H9 (cell line): ENCODE measurements at regions not wholly inside any gene's neighbourhood (a gene's known extent, or its start where the extent isn't known, plus 50 kb on each side); places are given as distances from the start of the nearest gene placed in this dataset.

Source experiments
- DNase-seq: peaks from one replicate; pipeline ENCODE4 v3.0.0-alpha.2; 2017
- H2AFZ ChIP-seq: one replicate; pipeline ENCODE4 v1.6.1; 2013; ENCODE audit warnings: mild to moderate bottlenecking, low read length, control low read depth, moderate library complexity
- H2AK5ac ChIP-seq: 2 replicates; pipeline ENCODE4 v1.6.1; 2013; ENCODE audit warnings: low read length, control low read depth, mixed read lengths; ENCODE audit not compliant: insufficient read length
- H2BK120ac ChIP-seq: one replicate; pipeline ENCODE4 v1.6.1; 2013; ENCODE audit warnings: low read depth, mild to moderate bottlenecking, low read length, control low read depth, inconsistent platforms; ENCODE audit not compliant: poor library complexity, severe bottlenecking
- H2BK12ac ChIP-seq: 2 replicates; pipeline ENCODE4 v1.6.1; 2013; ENCODE audit warnings: low read length, control low read depth, mixed read lengths, low read depth; ENCODE audit not compliant: insufficient read length
- H2BK15ac ChIP-seq: 2 replicates; pipeline ENCODE4 v1.6.1; 2013; ENCODE audit warnings: low read depth, low read length, control low read depth
- H2BK20ac ChIP-seq: one replicate; pipeline ENCODE4 v1.6.1; 2013; ENCODE audit warnings: low read depth, mild to moderate bottlenecking, low read length, control low read depth, inconsistent platforms; ENCODE audit not compliant: poor library complexity, severe bottlenecking
- H2BK5ac ChIP-seq: 2 replicates; pipeline ENCODE4 v1.6.1; 2013; ENCODE audit warnings: low read length, control low read depth, mixed read lengths; ENCODE audit not compliant: insufficient read length
- H3K14ac ChIP-seq: 2 replicates; pipeline ENCODE4 v1.6.1; 2013; ENCODE audit warnings: low read length, control low read depth; ENCODE audit not compliant: insufficient read depth
- H3K18ac ChIP-seq: 2 replicates; pipeline ENCODE4 v1.6.1; 2013; ENCODE audit warnings: low read depth, mild to moderate bottlenecking, mixed read lengths, low read length, control low read depth; ENCODE audit not compliant: insufficient read length
- H3K23ac ChIP-seq: 2 replicates; pipeline ENCODE4 v1.6.1; 2013; ENCODE audit warnings: low read length, control low read depth, mixed read lengths, low read depth; ENCODE audit not compliant: insufficient read length
- H3K23me2 ChIP-seq: 2 replicates; pipeline ENCODE4 v1.6.1; 2013; ENCODE audit warnings: low read depth, mild to moderate bottlenecking, mixed read lengths, low read length, control low read depth; ENCODE audit not compliant: insufficient read length, poor library complexity, severe bottlenecking
- H3K27ac ChIP-seq: 2 replicates; pipeline ENCODE4 v1.5.1; 2013; ENCODE audit warnings: low read length, control low read depth, mixed read lengths, low read depth; ENCODE audit not compliant: insufficient read length
- H3K27me3 ChIP-seq: 2 replicates; pipeline ENCODE4 v1.6.1; 2013; ENCODE audit warnings: low read length, control low read depth, inconsistent platforms; ENCODE audit not compliant: insufficient read depth
- H3K4ac ChIP-seq: 2 replicates; pipeline ENCODE4 v1.6.1; 2013; ENCODE audit warnings: low read depth, mild to moderate bottlenecking, control low read depth, inconsistent platforms, low read length, moderate library complexity
- H3K4me1 ChIP-seq: 2 replicates; pipeline ENCODE4 v1.6.1; 2013; ENCODE audit warnings: low read length, control low read depth, inconsistent platforms; ENCODE audit not compliant: insufficient read depth
- H3K4me2 ChIP-seq: 2 replicates; pipeline ENCODE4 v1.6.1; 2013; ENCODE audit warnings: low read length, control low read depth, mixed read lengths; ENCODE audit not compliant: insufficient read length, insufficient read depth
- H3K56ac ChIP-seq: 2 replicates; pipeline ENCODE4 v1.6.1; 2013; ENCODE audit warnings: low read depth, mild to moderate bottlenecking, mixed read lengths, low read length, control low read depth; ENCODE audit not compliant: insufficient read length
- H3K79me1 ChIP-seq: 2 replicates; pipeline ENCODE4 v1.6.1; 2013; ENCODE audit warnings: low read depth, mild to moderate bottlenecking, moderate library complexity, low read length, control low read depth, inconsistent platforms; ENCODE audit not compliant: insufficient read depth, poor library complexity, severe bottlenecking
- H3K79me2 ChIP-seq: 2 replicates; pipeline ENCODE4 v1.6.1; 2013; ENCODE audit warnings: low read length, control low read depth, inconsistent platforms; ENCODE audit not compliant: insufficient read depth
- H3K9ac ChIP-seq: 2 replicates; pipeline ENCODE4 v1.6.1; 2013; ENCODE audit warnings: low read length, control low read depth, mixed read lengths; ENCODE audit not compliant: insufficient read length; ENCODE audit errors: extremely low read depth
- H3K9me3 ChIP-seq: one replicate; pipeline ENCODE4 v1.6.1; 2013; ENCODE audit warnings: low read depth, low read length, inconsistent platforms; ENCODE audit not compliant: control insufficient read depth
- H3T11ph ChIP-seq: one replicate; pipeline ENCODE4 v1.6.1; 2013; ENCODE audit warnings: mild to moderate bottlenecking, low read length, control low read depth, inconsistent platforms
- H4K20me1 ChIP-seq: one replicate; pipeline ENCODE4 v1.6.1; 2013; ENCODE audit not compliant: control insufficient read depth, insufficient read length, insufficient read depth
- H4K5ac ChIP-seq: 2 replicates; pipeline ENCODE4 v1.6.1; 2013; ENCODE audit warnings: low read depth, mild to moderate bottlenecking, mixed read lengths, low read length, control low read depth; ENCODE audit not compliant: insufficient read length
- H4K8ac ChIP-seq: replicated peaks from 2 replicates; pipeline ENCODE4 v1.6.1; 2013; ENCODE audit warnings: low read length, control low read depth, mixed read lengths, low read depth; ENCODE audit not compliant: insufficient read length
- H4K91ac ChIP-seq: 2 replicates; pipeline ENCODE4 v1.6.1; 2013; ENCODE audit warnings: low read depth, mild to moderate bottlenecking, moderate library complexity, mixed read lengths, low read length, control low read depth; ENCODE audit not compliant: insufficient read length
- H3K27ac Mint-ChIP-seq, 3 experiments: 2 replicates in 2 of 3; 3 replicates in 1 of 3; pipeline ENCODE4 v1.8.0; 2020 to 2021; ENCODE audit warnings: mixed read lengths in 3 of 3, mild to moderate bottlenecking in 1 of 3, moderate library complexity in 1 of 3
- H3K27me3 Mint-ChIP-seq: 2 replicates; pipeline ENCODE4 v1.8.0; 2021; ENCODE audit warnings: low read depth, mild to moderate bottlenecking, moderate library complexity, mixed read lengths
- H3K36me3 Mint-ChIP-seq, 3 experiments: 2 replicates in 2 of 3; 3 replicates in 1 of 3; pipeline ENCODE4 v1.8.0; 2020 to 2021; ENCODE audit warnings: low read depth in 3 of 3, mixed read lengths in 3 of 3; ENCODE audit not compliant: insufficient read depth in 1 of 3
- H3K4me1 Mint-ChIP-seq, 2 experiments: 2 replicates each; pipeline ENCODE4 v1.8.0; 2020; ENCODE audit warnings: mixed read lengths in 2 of 2
- H3K4me3 Mint-ChIP-seq, 2 experiments: 2 replicates in 1 of 2; 3 replicates in 1 of 2; pipeline ENCODE4 v1.8.0; 2020 to 2021; ENCODE audit warnings: mild to moderate bottlenecking in 2 of 2, mixed read lengths in 2 of 2, moderate library complexity in 1 of 2
- H3K9me3 Mint-ChIP-seq, 2 experiments: 2 replicates in 1 of 2; 3 replicates in 1 of 2; pipeline ENCODE4 v1.8.0; 2020; ENCODE audit warnings: mild to moderate bottlenecking in 2 of 2, mixed read lengths in 2 of 2, moderate library complexity in 1 of 2
- WGBS: extraction: QIAGEN DNeasy Blood & Tissue Kit; methylation state at CpG from one replicate; pipeline ENCODE4 v1.1.7; 2013; ENCODE audit warnings: missing lambda C conversion rate, low lambda C conversion rate, mixed read lengths; ENCODE audit not compliant: insufficient read length; ENCODE audit errors: extremely low coverage; 5-methylcytosine and 5-hydroxymethylcytosine counted together
- TF ChIP-seq, protein P1 (sequence below): fragments of 200-600 bp; sonication (generic); conservative IDR thresholded peaks from 3 replicates; pipeline ENCODE4 v1.8.0; 2021; ENCODE audit warnings: antibody characterized with exemption, mild to moderate bottlenecking

DNA sequence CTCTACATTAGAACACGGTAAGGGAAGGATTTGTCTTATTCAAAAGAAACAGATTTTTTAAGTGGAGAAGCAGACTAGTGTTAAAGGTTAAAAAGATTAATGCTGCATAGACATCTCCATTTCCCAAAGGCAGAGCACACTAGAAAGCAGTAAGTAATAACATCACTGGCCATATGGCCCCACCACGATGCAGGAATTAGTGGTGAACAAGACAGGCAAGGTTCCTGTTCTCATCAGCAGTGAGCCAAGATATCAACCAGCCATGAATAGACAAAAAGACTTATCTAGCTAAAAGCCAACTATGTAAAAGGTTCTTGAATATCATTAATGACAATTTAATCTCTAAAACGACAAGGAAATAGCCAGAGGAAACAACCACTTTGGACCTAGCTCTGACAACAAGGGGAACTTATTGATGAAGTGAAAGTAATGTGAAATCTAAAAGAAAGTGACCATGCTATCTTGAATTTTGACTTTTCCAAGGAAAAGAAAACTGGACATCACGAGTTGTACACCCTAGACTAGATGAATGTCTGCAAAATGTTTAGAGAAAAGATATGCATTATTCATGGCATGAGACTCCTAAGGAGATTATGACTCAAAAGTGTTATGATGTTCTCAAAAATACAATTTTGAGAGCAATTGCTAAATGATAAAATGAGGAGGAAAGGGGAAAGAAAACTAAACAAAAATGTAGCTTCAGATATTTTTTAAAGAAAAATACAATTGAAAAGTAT lies 157.9 kb upstream of the STXBP5 start:
- WGBS, result no CpG with 5 or more reads among the region's 4 CpGs
- H3K9me3 ChIP-seq, result no peaks in the 10 kb centered on the region
- Mint-ChIP-seq H3K27me3 (no peaks in the 10 kb centered on the region), H3K36me3 (peaks cover 3 to 25% (median 11%) of the 10 kb centered on the region in 3 experiments), H3K9me3 (peaks cover 12 to 23% of the 10 kb centered on the region in 2 experiments), H3K4me3 (no peak overlapping the region), H3K4me1 (peaks cover 0 to 1% of the 10 kb centered on the region in 2 experiments; a peak in 2 of 4 replicates), H3K27ac (no peak overlapping the region)
- H2BK15ac ChIP-seq, result no peak overlapping the region
- H4K20me1 ChIP-seq, result no peaks in the 10 kb centered on the region
- H2AFZ ChIP-seq, result no peak overlapping the region
- H3K4ac ChIP-seq, result no peak overlapping the region
- DNase-seq, result no peak
- no peak overlapping the region for H3K14ac ChIP-seq
- no peak overlapping the region for H3K27ac ChIP-seq
- H2BK20ac ChIP-seq, result no peak overlapping the region
- no peak overlapping the region for H3K23ac ChIP-seq
- H4K91ac ChIP-seq, result no peak overlapping the region
- H3K27me3 ChIP-seq, result no peaks in the 10 kb centered on the region
- no peak overlapping the region for H4K8ac ChIP-seq
- no peak overlapping the region for H3T11ph ChIP-seq
- H4K5ac ChIP-seq, result no peak overlapping the region
- H3K79me1 ChIP-seq, result no peaks in the 10 kb centered on the region
- no peak overlapping the region for H3K9ac ChIP-seq
- H3K4me1 ChIP-seq, result no peaks in the 10 kb centered on the region
- H2BK5ac ChIP-seq, result no peak overlapping the region
- H3K23me2 ChIP-seq, result no peaks in the 10 kb centered on the region
- no peak overlapping the region for H2BK12ac ChIP-seq
- H3K18ac ChIP-seq, result no peak overlapping the region
- no peak overlapping the region for H2BK120ac ChIP-seq
- TF ChIP-seq, protein P1, sequence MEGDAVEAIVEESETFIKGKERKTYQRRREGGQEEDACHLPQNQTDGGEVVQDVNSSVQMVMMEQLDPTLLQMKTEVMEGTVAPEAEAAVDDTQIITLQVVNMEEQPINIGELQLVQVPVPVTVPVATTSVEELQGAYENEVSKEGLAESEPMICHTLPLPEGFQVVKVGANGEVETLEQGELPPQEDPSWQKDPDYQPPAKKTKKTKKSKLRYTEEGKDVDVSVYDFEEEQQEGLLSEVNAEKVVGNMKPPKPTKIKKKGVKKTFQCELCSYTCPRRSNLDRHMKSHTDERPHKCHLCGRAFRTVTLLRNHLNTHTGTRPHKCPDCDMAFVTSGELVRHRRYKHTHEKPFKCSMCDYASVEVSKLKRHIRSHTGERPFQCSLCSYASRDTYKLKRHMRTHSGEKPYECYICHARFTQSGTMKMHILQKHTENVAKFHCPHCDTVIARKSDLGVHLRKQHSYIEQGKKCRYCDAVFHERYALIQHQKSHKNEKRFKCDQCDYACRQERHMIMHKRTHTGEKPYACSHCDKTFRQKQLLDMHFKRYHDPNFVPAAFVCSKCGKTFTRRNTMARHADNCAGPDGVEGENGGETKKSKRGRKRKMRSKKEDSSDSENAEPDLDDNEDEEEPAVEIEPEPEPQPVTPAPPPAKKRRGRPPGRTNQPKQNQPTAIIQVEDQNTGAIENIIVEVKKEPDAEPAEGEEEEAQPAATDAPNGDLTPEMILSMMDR, result no peak
- H3K79me2 ChIP-seq, result no peaks in the 10 kb centered on the region
- no peak overlapping the region for H3K56ac ChIP-seq
- H2AK5ac ChIP-seq, result no peak overlapping the region
- H3K4me2 ChIP-seq, result no peak overlapping the region
